Upper lobe of left lung (tissue), 6 donors: ENCODE measurements at regions not wholly inside any gene's neighbourhood (a gene's known extent, or its start where the extent isn't known, plus 50 kb on each side); places are given as distances from the start of the nearest gene placed in this dataset.
"Not testable (repeated sequence)": the region's sequence is repeated elsewhere in the genome, so short reads cannot be mapped to it uniquely, and the experiment has no call there.

ENCODE experiments used
- ATAC-seq, 2 donors: fragments of 200-7000 bp; cut with Tn5 transposase; one replicate each; pipeline ENCODE4 v1.9.1; 2022; ENCODE audit warnings: mild to moderate bottlenecking in 2 of 2, moderate library complexity in 2 of 2; ENCODE audit not compliant: low FRiP score in 2 of 2
- DNase-seq, 2 donors: peaks; one replicate each; pipeline ENCODE4 v3.0.0-alpha.2; 2019 to 2020
- H3K27ac ChIP-seq, 4 donors: fragments of 200-600 bp; sonication (generic); one replicate each; pipeline ENCODE4 v1.5.1; 2016 to 2019
- H3K27me3 ChIP-seq, 4 donors: fragments of 200-600 bp; sonication (generic); one replicate each; pipeline ENCODE4 v1.5.1; 2017 to 2019
- H3K36me3 ChIP-seq, 4 donors: fragments of 200-600 bp; sonication (generic); one replicate each; pipeline ENCODE4 v1.5.1; 2016 to 2019
- H3K4me1 ChIP-seq, 4 donors: fragments of 200-600 bp; sonication (generic); one replicate each; pipeline ENCODE4 v1.5.1; 2018 to 2019
- H3K4me3 ChIP-seq, 4 donors: fragments of 200-600 bp; sonication (generic); one replicate each; pipeline ENCODE4 v1.5.1; 2017 to 2019; ENCODE audit warnings: mild to moderate bottlenecking in 2 of 4, moderate library complexity in 1 of 4
- H3K9me3 ChIP-seq, 4 donors: fragments of 200-600 bp; sonication (generic); one replicate each; pipeline ENCODE4 v1.5.1; 2018 to 2019
- EP300 ChIP-seq, 4 donors: sonication (generic); formaldehyde crosslinking; IDR thresholded peaks; one replicate each; pipeline ENCODE4 v1.5.1; 2017; ENCODE audit warnings: antibody characterized with exemption in 4 of 4, control low read depth in 2 of 4
- POLR2A ChIP-seq, 4 donors: fragments of 450-650 bp; IDR thresholded peaks; one replicate each; pipeline ENCODE4 v1.5.1; 2016 to 2017; ENCODE audit warnings: antibody characterized with exemption in 4 of 4, mild to moderate bottlenecking in 2 of 4
- POLR2AphosphoS5 ChIP-seq, 2 donors: sonication (generic); formaldehyde crosslinking; IDR thresholded peaks; one replicate each; pipeline ENCODE4 v1.5.1; 2017; ENCODE audit warnings: antibody characterized with exemption in 2 of 2
- WGBS, 2 donors: methylation state at CpG; one replicate each; pipeline ENCODE4 v1.1.5; 2017 to 2018; 5-methylcytosine and 5-hydroxymethylcytosine counted together
- TF ChIP-seq, protein P1 (sequence below), 6 experiments: fragments of 450-650 bp in 4 of 6; fragments of 200-600 bp in 2 of 6; sonication (generic) in 2 of 6; IDR thresholded peaks; one replicate each; pipeline ENCODE4 v1.5.1; 2016 to 2019; ENCODE audit warnings: antibody characterized with exemption in 6 of 6
- donor health status: DM: no; HTN: no; CAD: no; lungs with moderate emphysema.
- donor health status: DM: no; HTN: yes; CAD: no; lungs with severe emphysema.

DNA sequence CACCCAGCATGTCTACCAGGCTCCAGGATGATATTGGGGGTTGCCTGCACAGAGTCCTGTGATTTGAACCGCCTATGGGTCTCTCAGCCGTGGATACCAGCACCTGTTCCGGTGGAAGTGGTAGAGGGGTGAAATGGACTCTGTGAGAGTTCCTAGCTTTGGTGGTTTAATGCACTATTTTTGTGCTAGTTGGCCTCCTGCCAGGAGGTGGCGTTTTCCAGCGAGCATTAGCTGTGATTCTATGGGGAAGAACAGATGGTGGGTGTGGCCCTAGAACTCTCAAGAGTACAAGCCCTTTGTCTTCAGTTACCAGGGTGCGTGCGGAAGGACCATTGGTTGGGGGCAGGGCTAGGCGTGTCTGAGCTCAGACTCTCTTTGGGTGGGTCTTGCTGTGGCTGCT lies 316.9 kb upstream of the AMOT start:
- Histone ChIP-seq H3K27ac (no peak overlapping the region), H3K4me3 (no peak overlapping the region), H3K27me3 (no peaks in the 10 kb centered on the region), H3K4me1 (no peaks in the 10 kb centered on the region), H3K36me3 (no peaks in the 10 kb centered on the region), H3K9me3 (peaks cover 0 to 12% (median 0%) of the 10 kb centered on the region in 4 donors)
- ATAC-seq (no peak), DNase-seq (no peak)
- WGBS, 2 donors, result 82 to 95% methylated on average over 2 to 8 of the region's 8 CpGs
- TF ChIP-seq POLR2AphosphoS5 (IDR thresholded peaks at IDR 0.05) (no peak), EP300 (IDR thresholded peaks at IDR 0.05) (no peak), POLR2A (IDR thresholded peaks at IDR 0.05) (no peak)
- TF ChIP-seq, protein P1, sequence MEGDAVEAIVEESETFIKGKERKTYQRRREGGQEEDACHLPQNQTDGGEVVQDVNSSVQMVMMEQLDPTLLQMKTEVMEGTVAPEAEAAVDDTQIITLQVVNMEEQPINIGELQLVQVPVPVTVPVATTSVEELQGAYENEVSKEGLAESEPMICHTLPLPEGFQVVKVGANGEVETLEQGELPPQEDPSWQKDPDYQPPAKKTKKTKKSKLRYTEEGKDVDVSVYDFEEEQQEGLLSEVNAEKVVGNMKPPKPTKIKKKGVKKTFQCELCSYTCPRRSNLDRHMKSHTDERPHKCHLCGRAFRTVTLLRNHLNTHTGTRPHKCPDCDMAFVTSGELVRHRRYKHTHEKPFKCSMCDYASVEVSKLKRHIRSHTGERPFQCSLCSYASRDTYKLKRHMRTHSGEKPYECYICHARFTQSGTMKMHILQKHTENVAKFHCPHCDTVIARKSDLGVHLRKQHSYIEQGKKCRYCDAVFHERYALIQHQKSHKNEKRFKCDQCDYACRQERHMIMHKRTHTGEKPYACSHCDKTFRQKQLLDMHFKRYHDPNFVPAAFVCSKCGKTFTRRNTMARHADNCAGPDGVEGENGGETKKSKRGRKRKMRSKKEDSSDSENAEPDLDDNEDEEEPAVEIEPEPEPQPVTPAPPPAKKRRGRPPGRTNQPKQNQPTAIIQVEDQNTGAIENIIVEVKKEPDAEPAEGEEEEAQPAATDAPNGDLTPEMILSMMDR (IDR thresholded peaks at IDR 0.05), result no peak

DNA sequence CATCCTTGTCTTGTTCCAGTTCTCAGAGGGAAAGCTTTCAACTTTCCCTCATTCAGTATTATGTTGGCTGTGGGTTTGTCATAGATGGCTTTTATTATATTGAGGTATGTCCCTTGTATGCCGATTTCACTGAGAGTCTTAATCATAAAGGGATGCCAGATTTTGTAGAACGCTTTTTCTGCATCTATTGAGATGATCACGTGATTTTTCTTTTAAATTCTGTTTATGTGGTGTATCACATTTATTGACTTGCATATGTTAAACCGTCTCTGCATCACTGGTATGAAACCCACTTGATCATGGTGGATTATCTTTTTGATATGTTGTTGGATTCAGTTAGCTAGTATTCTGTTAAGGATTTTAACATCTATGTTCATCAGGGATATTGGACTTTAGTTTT lies 313.7 kb upstream of the AMOT start:
- H3K27ac ChIP-seq, H3K27me3 ChIP-seq, H3K4me3 ChIP-seq, ATAC-seq, H3K4me1 ChIP-seq, DNase-seq, H3K36me3 ChIP-seq: not testable (repeated sequence)
- H3K9me3 ChIP-seq, result peaks cover 0 to 12% (median 0%) of the 10 kb centered on the region in 4 donors
- 77 to 91% methylated on average over 4 of the region's 4 CpGs for WGBS, 2 donors

GRCh38 chrX:113136836-113137235 lies 296.2 kb upstream of the AMOT start:
- 52 to 72% methylated on average over 1 of the region's 1 CpG for WGBS, 2 donors
- Histone ChIP-seq H3K36me3 (no peaks in the 10 kb centered on the region), H3K27ac (no peak overlapping the region), H3K4me3 (no peak overlapping the region), H3K4me1 (no peaks in the 10 kb centered on the region), H3K9me3 (no peaks in the 10 kb centered on the region), H3K27me3 (no peaks in the 10 kb centered on the region)
- ATAC-seq, result no peak
- DNase-seq, result no peak
- TF ChIP-seq EP300 (IDR thresholded peaks at IDR 0.05), result no peak
- no peak for TF ChIP-seq POLR2A (IDR thresholded peaks at IDR 0.05)
- TF ChIP-seq, protein P1 (IDR thresholded peaks at IDR 0.05), result no peak
- no peak for TF ChIP-seq POLR2AphosphoS5 (IDR thresholded peaks at IDR 0.05)

DNA sequence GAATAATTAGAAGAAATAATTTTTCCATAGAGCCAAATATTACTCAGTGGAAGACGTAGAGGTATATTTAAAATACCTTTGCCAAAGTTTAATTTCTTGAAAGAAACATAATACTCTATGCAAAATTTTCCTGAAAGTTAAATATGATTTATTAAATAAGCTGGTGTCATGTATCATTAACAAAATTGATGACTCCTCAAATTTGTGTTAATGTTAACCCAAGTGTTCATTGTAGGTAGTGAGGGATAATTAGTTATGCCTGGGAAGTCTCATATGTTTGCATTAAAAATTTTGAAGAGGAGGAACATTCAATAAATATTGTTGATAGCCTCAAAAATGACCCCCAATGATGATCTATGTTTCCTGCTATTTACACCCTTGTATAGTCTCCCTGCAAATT lies 292.7 kb upstream of the AMOT start:
- H3K4me1 ChIP-seq, result no peaks in the 10 kb centered on the region
- no peak overlapping the region for H3K27ac ChIP-seq
- ATAC-seq (no peak), DNase-seq (no peak)
- H3K4me3 ChIP-seq, result no peak overlapping the region
- TF ChIP-seq EP300 (IDR thresholded peaks at IDR 0.05), result no peak
- no peak for TF ChIP-seq POLR2A (IDR thresholded peaks at IDR 0.05)
- TF ChIP-seq, protein P1 (IDR thresholded peaks at IDR 0.05), result no peak
- no peak for TF ChIP-seq POLR2AphosphoS5 (IDR thresholded peaks at IDR 0.05)
- no peaks in the 10 kb centered on the region for H3K36me3 ChIP-seq
- no peaks in the 10 kb centered on the region for H3K27me3 ChIP-seq
- 73 to 77% methylated on average over 1 of the region's 1 CpG for WGBS, 2 donors
- no peaks in the 10 kb centered on the region for H3K9me3 ChIP-seq

DNA sequence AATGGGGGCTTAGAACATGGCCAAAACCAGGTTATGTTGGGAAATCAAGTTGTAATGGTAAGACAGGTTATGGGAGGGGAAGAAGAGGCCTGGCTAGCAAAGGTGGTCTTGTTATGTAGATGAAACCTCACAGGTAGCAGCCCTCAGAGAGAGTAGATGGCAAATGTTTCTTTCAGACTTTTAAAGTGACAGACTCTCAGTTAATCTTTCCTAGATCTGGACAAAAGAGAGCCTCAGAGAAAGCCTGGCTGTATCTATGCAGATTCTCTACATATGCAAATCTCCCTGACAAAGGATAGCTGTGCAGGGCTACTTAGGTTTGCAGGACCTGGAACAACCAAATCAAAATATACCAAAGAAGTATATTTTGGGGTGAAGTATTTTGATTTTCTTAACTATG lies 284.1 kb upstream of the AMOT start:
- TF ChIP-seq, protein P1 (IDR thresholded peaks at IDR 0.05), result no peak
- TF ChIP-seq EP300 (IDR thresholded peaks at IDR 0.05) (no peak), POLR2AphosphoS5 (IDR thresholded peaks at IDR 0.05) (no peak), POLR2A (IDR thresholded peaks at IDR 0.05) (no peak)
- H3K36me3 ChIP-seq, result no peaks in the 10 kb centered on the region
- no peak overlapping the region for H3K4me3 ChIP-seq
- ATAC-seq (no peak), DNase-seq (no peak)
- no peaks in the 10 kb centered on the region for H3K4me1 ChIP-seq
- no peaks in the 10 kb centered on the region for H3K27me3 ChIP-seq
- no peak overlapping the region for H3K27ac ChIP-seq
- peaks cover 0 to 3% (median 0%) of the 10 kb centered on the region in 4 donors for H3K9me3 ChIP-seq
